ENCODE measurements at regions not wholly inside any gene's neighbourhood (a gene's known extent, or its start where the extent isn't known, plus 50 kb on each side); places are given as distances from the start of the nearest gene placed in this dataset.
"Not testable (repeated sequence)": the region's sequence is repeated elsewhere in the genome, so short reads cannot be mapped to it uniquely, and the experiment has no call there.

GRCh38 chr1:120519196-120519595 lies 104.4 kb downstream of the NBPF8 start:
- H3K9ac ChIP-seq (replicated peaks; ENCODE audit: extremely low read depth, insufficient read depth, low read length); H3K9me1 ChIP-seq (replicated peaks; ENCODE audit: control insufficient read depth, extremely low read depth, insufficient read depth, low read length); H3K27me3 ChIP-seq (ENCODE audit: control insufficient read depth in 2 of 2, insufficient read depth in 2 of 2, low read length in 2 of 2); H2AFZ ChIP-seq (ENCODE audit: low read depth, low read length); DNase-seq (ENCODE audit: low read depth, low spot score); H3K27ac ChIP-seq (ENCODE audit: insufficient read depth, low read depth, low read length); POLR2A ChIA-PET; H3K79me2 ChIP-seq (ENCODE audit: control insufficient read depth, insufficient read depth, low read length); H4K20me1 ChIP-seq (replicated peaks; ENCODE audit: control insufficient read depth, extremely low read depth, insufficient read depth, low read length); dilution Hi-C loops (cut with MboI; ENCODE audit: extremely low pct_ligation_motif_present, low sequenced_read_pairs); H3K4me1 ChIP-seq (ENCODE audit: control insufficient read depth, extremely low read depth, insufficient read depth, low read length); BruUV-seq (replicated peaks); H3K4me2 ChIP-seq (ENCODE audit: insufficient read depth, low read length); H3K4me3 ChIP-seq (replicated peaks in 1 of 3; ENCODE audit: insufficient read depth in 1 of 3, low read depth in 1 of 3, low read length in 3 of 3); H3K36me3 ChIP-seq (ENCODE audit: control insufficient read depth in 2 of 2, extremely low read depth in 1 of 2, insufficient read depth in 2 of 2, low read length in 2 of 2); H3K9me3 ChIP-seq (replicated peaks; ENCODE audit: control insufficient read depth, insufficient read depth, low read length); CTCF ChIA-PET; FAIRE-seq; intact Hi-C loops (cut with micrococcal nuclease): not testable (repeated sequence)

GRCh38 chr1:120524416-120524815 lies 109.6 kb downstream of the NBPF8 start:
- H2AFZ ChIP-seq (ENCODE audit: low read depth, low read length); intact Hi-C loops (cut with micrococcal nuclease); FAIRE-seq; H3K9me1 ChIP-seq (replicated peaks; ENCODE audit: control insufficient read depth, extremely low read depth, insufficient read depth, low read length); H3K9me3 ChIP-seq (replicated peaks; ENCODE audit: control insufficient read depth, insufficient read depth, low read length); H3K27ac ChIP-seq (ENCODE audit: insufficient read depth, low read depth, low read length); H3K4me1 ChIP-seq (ENCODE audit: control insufficient read depth, extremely low read depth, insufficient read depth, low read length); H3K36me3 ChIP-seq (ENCODE audit: control insufficient read depth in 2 of 2, extremely low read depth in 1 of 2, insufficient read depth in 2 of 2, low read length in 2 of 2); BruUV-seq (replicated peaks); H4K20me1 ChIP-seq (replicated peaks; ENCODE audit: control insufficient read depth, extremely low read depth, insufficient read depth, low read length); H3K27me3 ChIP-seq (ENCODE audit: control insufficient read depth in 2 of 2, insufficient read depth in 2 of 2, low read length in 2 of 2); POLR2A ChIA-PET; H3K9ac ChIP-seq (replicated peaks; ENCODE audit: extremely low read depth, insufficient read depth, low read length); DNase-seq (ENCODE audit: low read depth, low spot score); H3K4me3 ChIP-seq (replicated peaks in 1 of 3; ENCODE audit: insufficient read depth in 1 of 3, low read depth in 1 of 3, low read length in 3 of 3); CTCF ChIA-PET; H3K79me2 ChIP-seq (ENCODE audit: control insufficient read depth, insufficient read depth, low read length); H3K4me2 ChIP-seq (ENCODE audit: insufficient read depth, low read length); dilution Hi-C loops (cut with MboI; ENCODE audit: extremely low pct_ligation_motif_present, low sequenced_read_pairs): not testable (repeated sequence)

GRCh38 chr1:120525386-120525785 lies 110.6 kb downstream of the NBPF8 start:
- H4K20me1 ChIP-seq (replicated peaks; ENCODE audit: control insufficient read depth, extremely low read depth, insufficient read depth, low read length); H3K4me2 ChIP-seq (ENCODE audit: insufficient read depth, low read length); H3K9me3 ChIP-seq (replicated peaks; ENCODE audit: control insufficient read depth, insufficient read depth, low read length); dilution Hi-C loops (cut with MboI; ENCODE audit: extremely low pct_ligation_motif_present, low sequenced_read_pairs); BruUV-seq (replicated peaks); H3K9me1 ChIP-seq (replicated peaks; ENCODE audit: control insufficient read depth, extremely low read depth, insufficient read depth, low read length); H3K27me3 ChIP-seq (ENCODE audit: control insufficient read depth in 2 of 2, insufficient read depth in 2 of 2, low read length in 2 of 2); H2AFZ ChIP-seq (ENCODE audit: low read depth, low read length); DNase-seq (ENCODE audit: low read depth, low spot score); intact Hi-C loops (cut with micrococcal nuclease); H3K4me3 ChIP-seq (replicated peaks in 1 of 3; ENCODE audit: insufficient read depth in 1 of 3, low read depth in 1 of 3, low read length in 3 of 3); H3K36me3 ChIP-seq (ENCODE audit: control insufficient read depth in 2 of 2, extremely low read depth in 1 of 2, insufficient read depth in 2 of 2, low read length in 2 of 2); POLR2A ChIA-PET; H3K4me1 ChIP-seq (ENCODE audit: control insufficient read depth, extremely low read depth, insufficient read depth, low read length); H3K9ac ChIP-seq (replicated peaks; ENCODE audit: extremely low read depth, insufficient read depth, low read length); FAIRE-seq; H3K79me2 ChIP-seq (ENCODE audit: control insufficient read depth, insufficient read depth, low read length); H3K27ac ChIP-seq (ENCODE audit: insufficient read depth, low read depth, low read length); CTCF ChIA-PET: not testable (repeated sequence)

GRCh38 chr1:120529475-120530089 lies 114.7 kb downstream of the NBPF8 start:
- intact Hi-C loops (cut with micrococcal nuclease); H3K9me3 ChIP-seq (replicated peaks; ENCODE audit: control insufficient read depth, insufficient read depth, low read length); H3K79me2 ChIP-seq (ENCODE audit: control insufficient read depth, insufficient read depth, low read length); dilution Hi-C loops (cut with MboI; ENCODE audit: extremely low pct_ligation_motif_present, low sequenced_read_pairs); FAIRE-seq; H3K4me3 ChIP-seq (replicated peaks in 1 of 3; ENCODE audit: insufficient read depth in 1 of 3, low read depth in 1 of 3, low read length in 3 of 3); CTCF ChIA-PET; H3K27me3 ChIP-seq (ENCODE audit: control insufficient read depth in 2 of 2, insufficient read depth in 2 of 2, low read length in 2 of 2); H3K27ac ChIP-seq (ENCODE audit: insufficient read depth, low read depth, low read length); H3K4me1 ChIP-seq (ENCODE audit: control insufficient read depth, extremely low read depth, insufficient read depth, low read length); H3K9me1 ChIP-seq (replicated peaks; ENCODE audit: control insufficient read depth, extremely low read depth, insufficient read depth, low read length); DNase-seq (ENCODE audit: low read depth, low spot score); H2AFZ ChIP-seq (ENCODE audit: low read depth, low read length); H4K20me1 ChIP-seq (replicated peaks; ENCODE audit: control insufficient read depth, extremely low read depth, insufficient read depth, low read length); H3K36me3 ChIP-seq (ENCODE audit: control insufficient read depth in 2 of 2, extremely low read depth in 1 of 2, insufficient read depth in 2 of 2, low read length in 2 of 2); BruUV-seq (replicated peaks); H3K4me2 ChIP-seq (ENCODE audit: insufficient read depth, low read length); H3K9ac ChIP-seq (replicated peaks; ENCODE audit: extremely low read depth, insufficient read depth, low read length); POLR2A ChIA-PET: not testable (repeated sequence)
